Esophagus squamous epithelium (tissue), 5 donors: ENCODE measurements at regions not wholly inside any gene's neighbourhood (a gene's known extent, or its start where the extent isn't known, plus 50 kb on each side); places are given as distances from the start of the nearest gene placed in this dataset.

Experiments
- DNase-seq: peaks from one replicate; lab custom pipeline; 2025; lab: John Stamatoyannopoulos, UW
- H3K27ac ChIP-seq, 4 donors: fragments of 200-600 bp; sonication (generic); one replicate each; pipeline ENCODE4 v1.5.1; 2016 to 2019; ENCODE audit warnings: mild to moderate bottlenecking in 1 of 4
- H3K27me3 ChIP-seq, 4 donors: fragments of 200-600 bp; sonication (generic); 1 replicate in 3 of 4; 2 replicates in 1 of 4; pipeline versions ENCODE4 v1.5.1 to v1.6.0; 2017 to 2021; ENCODE audit warnings: antibody characterized with exemption in 1 of 4
- H3K36me3 ChIP-seq, 3 donors: fragments of 200-600 bp; sonication (generic); one replicate each; pipeline ENCODE4 v1.5.1; 2016 to 2019
- H3K4me1 ChIP-seq, 3 donors: fragments of 200-600 bp; sonication (generic); one replicate each; pipeline ENCODE4 v1.5.1; 2017 to 2019
- H3K4me3 ChIP-seq, 4 donors: fragments of 200-600 bp; sonication (generic); 1 replicate in 3 of 4; 2 replicates in 1 of 4; pipeline ENCODE4 v1.5.1; 2016 to 2019; ENCODE audit warnings: mild to moderate bottlenecking in 2 of 4, moderate library complexity in 1 of 4
- H3K9me3 ChIP-seq, 3 donors: fragments of 200-600 bp; sonication (generic); one replicate each; pipeline ENCODE4 v1.5.1; 2016 to 2019
- POLR2A ChIP-seq, 4 donors: fragments of 450-650 bp; IDR thresholded peaks; one replicate each; pipeline ENCODE4 v1.6.1; 2017; ENCODE audit warnings: antibody characterized with exemption in 4 of 4, mild to moderate bottlenecking in 4 of 4, moderate library complexity in 3 of 4
- WGBS, 2 donors: methylation state at CpG; one replicate each; pipeline ENCODE4 v1.1.5; 2018; 5-methylcytosine and 5-hydroxymethylcytosine counted together
- intact Hi-C: fragments of 100-400 bp; cut with DNase I; formaldehyde crosslinking; loops from one replicate; pipeline ENCODE4 v1.15.0; 2022
- TF ChIP-seq, protein P1 (sequence below), 6 experiments: fragments of 450-650 bp in 4 of 6; fragments of 200-600 bp in 2 of 6; sonication (generic) in 2 of 6; IDR thresholded peaks; one replicate each; pipeline ENCODE4 v1.5.1; 2016 to 2019; ENCODE audit warnings: antibody characterized with exemption in 6 of 6, mild to moderate bottlenecking in 4 of 6, moderate library complexity in 4 of 6
- donor health status: DM: yes; HTN: yes; CAD: no.

DNA sequence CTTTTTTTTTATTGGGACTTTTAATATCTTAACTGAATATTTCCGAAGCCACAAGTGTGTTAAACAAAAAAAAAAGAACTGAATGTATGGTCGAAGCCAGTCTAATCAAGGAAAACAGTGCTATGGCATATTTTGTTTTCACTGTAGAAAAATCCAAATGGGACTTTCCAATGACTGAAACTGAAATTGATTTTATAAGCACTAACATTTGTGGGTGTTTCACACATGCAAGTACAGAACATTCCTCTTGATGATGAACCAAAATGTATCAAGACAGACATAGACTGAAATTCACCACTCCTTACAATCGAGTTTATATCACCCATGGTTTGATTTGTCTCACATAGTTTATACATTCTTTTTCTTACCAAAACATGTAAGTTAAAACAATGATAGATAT is 1026.8 kb downstream of the CDH18 start:
- TF ChIP-seq, protein P1, sequence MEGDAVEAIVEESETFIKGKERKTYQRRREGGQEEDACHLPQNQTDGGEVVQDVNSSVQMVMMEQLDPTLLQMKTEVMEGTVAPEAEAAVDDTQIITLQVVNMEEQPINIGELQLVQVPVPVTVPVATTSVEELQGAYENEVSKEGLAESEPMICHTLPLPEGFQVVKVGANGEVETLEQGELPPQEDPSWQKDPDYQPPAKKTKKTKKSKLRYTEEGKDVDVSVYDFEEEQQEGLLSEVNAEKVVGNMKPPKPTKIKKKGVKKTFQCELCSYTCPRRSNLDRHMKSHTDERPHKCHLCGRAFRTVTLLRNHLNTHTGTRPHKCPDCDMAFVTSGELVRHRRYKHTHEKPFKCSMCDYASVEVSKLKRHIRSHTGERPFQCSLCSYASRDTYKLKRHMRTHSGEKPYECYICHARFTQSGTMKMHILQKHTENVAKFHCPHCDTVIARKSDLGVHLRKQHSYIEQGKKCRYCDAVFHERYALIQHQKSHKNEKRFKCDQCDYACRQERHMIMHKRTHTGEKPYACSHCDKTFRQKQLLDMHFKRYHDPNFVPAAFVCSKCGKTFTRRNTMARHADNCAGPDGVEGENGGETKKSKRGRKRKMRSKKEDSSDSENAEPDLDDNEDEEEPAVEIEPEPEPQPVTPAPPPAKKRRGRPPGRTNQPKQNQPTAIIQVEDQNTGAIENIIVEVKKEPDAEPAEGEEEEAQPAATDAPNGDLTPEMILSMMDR (IDR thresholded peaks at IDR 0.05) = no peak
- TF ChIP-seq POLR2A (IDR thresholded peaks at IDR 0.05) = no peak
- Histone ChIP-seq H3K4me1 (no peaks in the 10 kb centered on the region), H3K27me3 (no peaks in the 10 kb centered on the region), H3K9me3 (no peaks in the 10 kb centered on the region), H3K27ac (no peak overlapping the region), H3K4me3 (no peak overlapping the region), H3K36me3 (no peaks in the 10 kb centered on the region)
- 57 to 71% methylated on average over 3 of the region's 3 CpGs for WGBS, 2 donors
- intact Hi-C loops = no loop called here
- DNase-seq = no peak

DNA sequence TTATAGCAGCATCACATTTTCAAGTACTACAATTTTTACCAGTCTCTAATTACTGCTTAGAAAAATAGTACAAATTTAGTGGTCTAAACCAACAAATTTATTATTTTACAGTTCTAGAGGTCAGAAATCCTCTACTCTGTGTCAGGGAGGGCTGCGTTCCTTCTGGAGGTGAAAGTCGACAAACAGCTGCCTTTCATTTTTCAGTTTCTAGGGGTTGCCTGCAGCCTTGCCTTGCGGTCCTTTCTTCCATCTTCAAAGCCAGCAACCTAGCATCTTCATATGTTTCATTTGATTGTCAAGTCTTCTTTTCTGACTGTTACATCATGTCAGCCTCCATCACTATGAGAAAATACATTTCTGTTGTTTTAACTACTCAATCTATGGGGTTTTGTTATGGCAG is 1022.1 kb downstream of the CDH18 start:
- Histone ChIP-seq H3K36me3 (no peaks in the 10 kb centered on the region), H3K27me3 (no peaks in the 10 kb centered on the region), H3K9me3 (no peaks in the 10 kb centered on the region), H3K4me3 (no peak overlapping the region), H3K4me1 (no peaks in the 10 kb centered on the region), H3K27ac (no peak overlapping the region)
- no peak for DNase-seq
- no peak for TF ChIP-seq POLR2A (IDR thresholded peaks at IDR 0.05)
- TF ChIP-seq, protein P1 (IDR thresholded peaks at IDR 0.05) = no peak
- WGBS, 2 donors = 61 to 84% methylated on average over 3 of the region's 3 CpGs
- intact Hi-C loops = no loop called here

DNA sequence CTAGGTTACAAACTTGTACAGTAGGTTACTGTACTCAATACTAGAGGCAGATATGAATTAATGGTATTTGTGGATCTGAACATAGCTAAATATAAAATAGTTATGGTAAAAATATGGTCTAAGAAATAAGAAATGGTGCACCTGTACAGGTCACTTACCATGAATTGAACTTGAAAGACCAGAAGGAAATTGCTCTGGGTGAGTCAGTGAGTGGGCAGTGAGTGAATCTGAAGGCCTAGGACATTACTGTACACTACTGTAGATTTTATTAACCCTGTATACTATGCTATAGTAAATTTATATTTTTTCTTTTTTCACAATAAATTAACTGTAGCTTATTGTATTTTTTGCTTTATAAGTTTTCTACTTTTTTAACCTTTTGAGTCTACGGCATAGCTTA is 1020.4 kb downstream of the CDH18 start:
- no peak for DNase-seq
- no peaks in the 10 kb centered on the region for H3K36me3 ChIP-seq
- H3K27ac ChIP-seq = no peak overlapping the region
- no peaks in the 10 kb centered on the region for H3K4me1 ChIP-seq
- no peaks in the 10 kb centered on the region for H3K27me3 ChIP-seq
- intact Hi-C loops = no loop called here
- no peak overlapping the region for H3K4me3 ChIP-seq
- 88 to 89% methylated on average over 1 of the region's 1 CpG for WGBS, 2 donors
- TF ChIP-seq, protein P1 (IDR thresholded peaks at IDR 0.05) = no peak
- TF ChIP-seq POLR2A (IDR thresholded peaks at IDR 0.05) = no peak
- no peaks in the 10 kb centered on the region for H3K9me3 ChIP-seq

DNA sequence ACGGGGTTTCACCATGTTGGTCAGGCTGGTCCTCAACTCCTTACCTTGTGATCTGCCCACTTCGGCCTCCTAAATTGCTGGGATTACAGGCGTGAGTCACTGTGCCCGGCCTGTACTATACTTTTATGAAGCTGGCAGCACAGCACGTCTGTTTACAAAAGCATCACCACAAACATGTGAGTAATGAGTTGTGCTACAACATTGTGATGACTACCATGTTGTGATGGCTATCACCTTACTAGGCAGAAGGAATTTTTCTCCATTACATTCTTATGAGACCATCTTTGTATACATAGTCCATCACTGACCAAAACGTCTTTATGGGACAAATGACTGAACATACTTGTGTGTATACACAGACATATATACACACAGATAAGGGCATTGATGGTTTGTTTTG is 1019.0 kb downstream of the CDH18 start:
- TF ChIP-seq, protein P1 (IDR thresholded peaks at IDR 0.05) = no peak
- no peak for TF ChIP-seq POLR2A (IDR thresholded peaks at IDR 0.05)
- intact Hi-C loops = no loop called here
- Histone ChIP-seq H3K27ac (no peak overlapping the region), H3K9me3 (no peaks in the 10 kb centered on the region), H3K4me3 (no peak overlapping the region), H3K27me3 (no peaks in the 10 kb centered on the region), H3K4me1 (no peaks in the 10 kb centered on the region), H3K36me3 (no peaks in the 10 kb centered on the region)
- WGBS, 2 donors = 71 to 81% methylated on average over 5 to 6 of the region's 6 CpGs
- DNase-seq = no peak

DNA sequence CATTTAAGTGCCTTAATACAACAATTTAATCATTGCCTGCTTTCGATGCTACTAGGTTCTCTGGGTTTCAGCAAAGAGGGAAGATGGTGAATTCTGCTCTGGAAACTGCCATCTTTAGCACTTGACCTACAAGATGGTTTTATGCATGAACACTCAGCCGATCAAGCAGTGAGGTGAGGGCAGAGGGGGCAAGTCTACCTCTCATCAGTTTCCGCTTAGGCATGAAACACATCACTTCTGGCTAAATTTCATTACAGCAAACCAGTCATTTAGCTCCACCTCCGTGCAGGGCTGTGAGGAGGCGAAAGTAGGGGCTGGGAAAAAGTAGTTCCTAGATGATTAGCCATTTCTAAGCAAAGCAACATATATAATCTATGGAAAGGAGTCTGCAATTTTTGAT is 1018.0 kb downstream of the CDH18 start:
- no peak overlapping the region for H3K4me3 ChIP-seq
- intact Hi-C loops = no loop called here
- H3K27me3 ChIP-seq = no peaks in the 10 kb centered on the region
- no peaks in the 10 kb centered on the region for H3K9me3 ChIP-seq
- H3K4me1 ChIP-seq = no peaks in the 10 kb centered on the region
- H3K36me3 ChIP-seq = no peaks in the 10 kb centered on the region
- TF ChIP-seq POLR2A (IDR thresholded peaks at IDR 0.05) = no peak
- TF ChIP-seq, protein P1 (IDR thresholded peaks at IDR 0.05) = no peak
- no peak overlapping the region for H3K27ac ChIP-seq
- no peak for DNase-seq
- 65 to 82% methylated on average over 5 of the region's 5 CpGs for WGBS, 2 donors
